Ishikawa (cell line): ENCODE measurements at regions not wholly inside any gene's neighbourhood (a gene's known extent, or its start where the extent isn't known, plus 50 kb on each side); places are given as distances from the start of the nearest gene placed in this dataset.

Source experiments
- CEBPB ChIP-seq: IDR thresholded peaks from 2 replicates; pipeline ENCODE4 v1.6.1; 2012
- CREB1 ChIP-seq: IDR thresholded peaks from 2 replicates; pipeline ENCODE4 v1.6.1; 2012; ENCODE audit warnings: low read depth
- EP300 ChIP-seq: IDR thresholded peaks from 2 replicates; pipeline ENCODE4 v1.6.1; 2012; ENCODE audit warnings: borderline replicate concordance
- FOXM1 ChIP-seq: IDR thresholded peaks from 2 replicates; pipeline ENCODE4 v1.6.1; 2012; ENCODE audit warnings: low read depth, borderline replicate concordance
- MAX ChIP-seq: IDR thresholded peaks from 2 replicates; pipeline ENCODE4 v1.6.1; 2012
- NFIC ChIP-seq: IDR thresholded peaks from 2 replicates; pipeline ENCODE4 v1.6.1; 2012
- RAD21 ChIP-seq: IDR thresholded peaks from 2 replicates; pipeline ENCODE4 v1.6.1; 2012; ENCODE audit warnings: low read depth
- REST ChIP-seq: IDR thresholded peaks from 2 replicates; pipeline ENCODE4 v1.6.1; 2012; ENCODE audit warnings: low read depth, mild to moderate bottlenecking
- TAF1 ChIP-seq: IDR thresholded peaks from 2 replicates; pipeline ENCODE4 v1.6.1; 2012; ENCODE audit warnings: low read depth, mild to moderate bottlenecking
- TEAD4 ChIP-seq: IDR thresholded peaks from 2 replicates; pipeline ENCODE4 v1.6.1; 2012
- YY1 ChIP-seq: IDR thresholded peaks from 2 replicates; pipeline ENCODE4 v1.6.1; 2012; ENCODE audit warnings: low read depth
- TF ChIP-seq, protein P1 (sequence below): IDR thresholded peaks from 2 replicates; pipeline ENCODE4 v1.6.1; 2012

DNA sequence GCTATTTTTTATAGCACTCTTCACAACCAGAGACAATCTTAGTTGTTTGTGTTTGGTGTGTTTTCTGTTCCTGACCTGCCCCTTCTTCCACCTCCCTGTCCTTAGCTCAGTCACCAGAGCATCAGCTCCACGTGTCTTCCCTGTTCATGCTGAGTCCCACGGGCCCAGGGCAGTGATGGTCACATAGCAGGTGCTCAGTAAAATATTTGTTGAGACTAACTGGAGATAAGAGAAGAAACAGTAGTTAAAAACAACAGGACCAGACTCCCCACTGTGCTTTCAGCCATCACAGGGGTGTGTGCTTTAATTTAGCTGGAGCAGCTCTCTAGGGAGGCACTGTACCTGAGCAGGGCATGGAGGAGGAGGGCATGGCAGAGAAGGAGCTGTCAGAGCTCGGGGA, 307.3 kb upstream of the ZNF32 start:
- no peak for TF ChIP-seq RAD21
- TF ChIP-seq YY1, result no peak
- TF ChIP-seq EP300, result no peak
- TF ChIP-seq CEBPB, result no peak
- no peak for TF ChIP-seq TEAD4
- TF ChIP-seq CREB1, result no peak
- no peak for TF ChIP-seq NFIC
- no peak for TF ChIP-seq TAF1
- no peak for TF ChIP-seq FOXM1
- TF ChIP-seq REST, result no peak
- TF ChIP-seq, protein P1, sequence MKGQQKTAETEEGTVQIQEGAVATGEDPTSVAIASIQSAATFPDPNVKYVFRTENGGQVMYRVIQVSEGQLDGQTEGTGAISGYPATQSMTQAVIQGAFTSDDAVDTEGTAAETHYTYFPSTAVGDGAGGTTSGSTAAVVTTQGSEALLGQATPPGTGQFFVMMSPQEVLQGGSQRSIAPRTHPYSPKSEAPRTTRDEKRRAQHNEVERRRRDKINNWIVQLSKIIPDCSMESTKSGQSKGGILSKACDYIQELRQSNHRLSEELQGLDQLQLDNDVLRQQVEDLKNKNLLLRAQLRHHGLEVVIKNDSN, result no peak
- TF ChIP-seq MAX, result no peak
